ENCODE measurements at regions not wholly inside any gene's neighbourhood (a gene's known extent, or its start where the extent isn't known, plus 50 kb on each side); places are given as distances from the start of the nearest gene placed in this dataset.

DNA sequence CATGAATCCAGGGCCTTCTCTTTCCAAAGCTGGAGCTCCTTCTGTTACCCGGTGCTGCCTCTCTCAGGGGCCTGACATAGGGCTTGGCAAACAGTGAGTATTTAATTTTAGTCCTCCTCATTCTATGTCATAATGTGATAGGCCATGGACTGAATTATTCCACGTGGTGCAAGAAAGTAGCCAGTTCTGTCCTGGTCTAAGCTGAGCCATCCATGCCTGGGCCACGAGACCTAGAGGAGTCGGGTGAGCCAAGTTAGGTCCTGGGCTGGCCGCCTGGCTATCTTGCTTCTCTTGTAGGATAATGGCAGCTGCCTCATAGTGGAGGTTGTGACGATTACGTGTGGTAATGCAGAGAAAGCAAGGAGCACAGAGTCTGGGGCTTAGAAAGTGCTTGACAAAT, 170.6 kb downstream of the FAM43A start:
- TF ChIP-seq POLR2AphosphoS5 (IDR thresholded peaks at IDR 0.05), result no peak
- TF ChIP-seq POLR2A (IDR thresholded peaks at IDR 0.05), result no peak

All from transverse colon (tissue), 3 donors.